ACHN (cell line): ENCODE measurements at regions not wholly inside any gene's neighbourhood (a gene's known extent, or its start where the extent isn't known, plus 50 kb on each side); places are given as distances from the start of the nearest gene placed in this dataset.

Experiments
- DNase-seq: peaks from one replicate; pipeline ENCODE4 v3.0.0-alpha.2; 2015
- in situ Hi-C: cut with HindIII; loops from 2 replicates; pipeline ENCODE4 v1.10.0; 2017; ENCODE audit warnings: low sequenced_read_pairs, low pct_ligation_motif_present, low pct_unique_long_range_greater_than_20kb

- no peak for DNase-seq
- in situ Hi-C loops = no loop called here
These were observed 118.9 kb downstream of the IRS1 start for GRCh38 chr2:226680719-226681118.

- in situ Hi-C loops = no loop called here
- no peak for DNase-seq
These were observed 120.1 kb downstream of the IRS1 start for GRCh38 chr2:226679389-226680065.

GRCh38 chr2:226678422-226678821 is 121.2 kb downstream of the IRS1 start:
- in situ Hi-C loops = no loop called here
- no peak for DNase-seq

- no peak for DNase-seq
- in situ Hi-C loops = no loop called here
These were observed 122.5 kb downstream of the IRS1 start for GRCh38 chr2:226677080-226677479.

- in situ Hi-C loops = no loop called here
- DNase-seq = no peak
These were observed 123.0 kb downstream of the IRS1 start for GRCh38 chr2:226676618-226677017.

- DNase-seq = no peak
- in situ Hi-C loops = no loop called here
These were observed 125.5 kb downstream of the IRS1 start for GRCh38 chr2:226674123-226674522.

- in situ Hi-C loops = no loop called here
- no peak for DNase-seq
These were observed 126.3 kb downstream of the IRS1 start for GRCh38 chr2:226673314-226673723.

- in situ Hi-C loops = no loop called here
- DNase-seq = no peak
These were observed 128.4 kb downstream of the IRS1 start for GRCh38 chr2:226671141-226671676.

GRCh38 chr2:226669905-226670304 is 129.7 kb downstream of the IRS1 start:
- in situ Hi-C loops = no loop called here
- DNase-seq = no peak

- DNase-seq = no peak
- in situ Hi-C loops = no loop called here
These were observed 130.4 kb downstream of the IRS1 start for GRCh38 chr2:226669249-226669648.

- no peak for DNase-seq
- in situ Hi-C loops = no loop called here
These were observed 131.9 kb downstream of the IRS1 start for GRCh38 chr2:226667736-226668135.

- no peak for DNase-seq
- in situ Hi-C loops = no loop called here
These were observed 134.3 kb downstream of the IRS1 start for GRCh38 chr2:226665306-226665831.

- no peak for DNase-seq
- in situ Hi-C loops = no loop called here
These were observed 135.0 kb downstream of the IRS1 start for GRCh38 chr2:226664661-226665060.

GRCh38 chr2:226664140-226664539 is 135.5 kb downstream of the IRS1 start:
- DNase-seq = no peak
- in situ Hi-C loops = no loop called here

GRCh38 chr2:226661789-226662545 is 137.7 kb downstream of the IRS1 start:
- DNase-seq = peak; percentile 93
- in situ Hi-C loops = no loop called here

GRCh38 chr2:226660526-226660925 is 139.1 kb downstream of the IRS1 start:
- in situ Hi-C loops = no loop called here
- peak; percentile 12 for DNase-seq

- in situ Hi-C loops = no loop called here
- DNase-seq = no peak
These were observed 139.5 kb downstream of the IRS1 start for GRCh38 chr2:226660124-226660523.

GRCh38 chr2:226659410-226659809 is 140.2 kb downstream of the IRS1 start:
- no peak for DNase-seq
- in situ Hi-C loops = no loop called here

GRCh38 chr2:226658555-226658954 is 141.1 kb downstream of the IRS1 start:
- in situ Hi-C loops = no loop called here
- DNase-seq = no peak
